SK-N-SH (cell line): ENCODE measurements at regions not wholly inside any gene's neighbourhood (a gene's known extent, or its start where the extent isn't known, plus 50 kb on each side); places are given as distances from the start of the nearest gene placed in this dataset.

Experiments used
- CTCF ChIP-seq: fragments of 200-600 bp; sonication (generic); IDR thresholded peaks from 2 replicates; pipeline ENCODE4 v1.6.1; 2017; ENCODE audit warnings: antibody characterized with exemption, mild to moderate bottlenecking, moderate library complexity
- EP300 ChIP-seq, 2 experiments: IDR thresholded peaks; 2 replicates each; pipeline versions ENCODE4 v1.4.0 to v1.6.1; 2012; ENCODE audit warnings: borderline replicate concordance in 1 of 2, low read depth in 1 of 2, low read length in 1 of 2
- EZH2phosphoT487 ChIP-seq: fragments of 200-600 bp; sonication (generic); IDR thresholded peaks from 2 replicates; pipeline ENCODE4 v1.6.1; 2017; ENCODE audit warnings: low read depth, mixed run types, mild to moderate bottlenecking, antibody characterized with exemption, moderate library complexity, borderline replicate concordance
- FOXM1 ChIP-seq: IDR thresholded peaks from 2 replicates; pipeline ENCODE4 v1.4.0; 2012; ENCODE audit warnings: low read depth, mild to moderate bottlenecking
- GABPA ChIP-seq: IDR thresholded peaks from 2 replicates; pipeline ENCODE4 v1.4.0; 2012; ENCODE audit warnings: low read depth, mild to moderate bottlenecking
- JUND ChIP-seq: IDR thresholded peaks from 2 replicates; pipeline ENCODE4 v1.4.0; 2012
- POLR2AphosphoS5 ChIP-seq: IDR thresholded peaks from 2 replicates; pipeline ENCODE4 v1.6.1; 2012; ENCODE audit warnings: low read depth, low read length
- RCOR1 ChIP-seq: fragments of 150-350 bp; IDR thresholded peaks from 2 replicates; pipeline ENCODE4 v1.6.1; 2017; ENCODE audit warnings: antibody characterized with exemption, low read length
- REST ChIP-seq: IDR thresholded peaks from 2 replicates; pipeline ENCODE4 v1.6.1; 2012; ENCODE audit warnings: mild to moderate bottlenecking, low read depth, low read length, moderate library complexity
- RFX5 ChIP-seq: IDR thresholded peaks from 2 replicates; pipeline ENCODE4 v1.6.1; 2012; ENCODE audit warnings: mild to moderate bottlenecking, improper control_type of control experiment, low read length

GRCh38 chr15:46703020-46703861 is 1014.1 kb upstream of the SEMA6D start:
- TF ChIP-seq EP300 (IDR thresholded peaks at IDR 0.05; ENCODE audit: borderline replicate concordance in 1 of 2, low read depth in 1 of 2, low read length in 1 of 2), result no peak
- TF ChIP-seq EZH2phosphoT487, result no peak
- no peak for TF ChIP-seq CTCF
- TF ChIP-seq POLR2AphosphoS5, result no peak
- TF ChIP-seq JUND, result no peak
- TF ChIP-seq RCOR1, result no peak
- no peak for TF ChIP-seq REST
- TF ChIP-seq GABPA, result no peak
- no peak for TF ChIP-seq RFX5
- TF ChIP-seq FOXM1, result no peak
